HG03139 (cell line): ENCODE measurements at regions not wholly inside any gene's neighbourhood (a gene's known extent, or its start where the extent isn't known, plus 50 kb on each side); places are given as distances from the start of the nearest gene placed in this dataset.
"Not testable (repeated sequence)": the region's sequence is repeated elsewhere in the genome, so short reads cannot be mapped to it uniquely, and the experiment has no call there.

ENCODE experiments used
- ATAC-seq: cut with Tn5 transposase; IDR thresholded peaks from one replicate; pipeline ENCODE4 v1.9.1; 2021; ENCODE audit not compliant: unreplicated experiment

DNA sequence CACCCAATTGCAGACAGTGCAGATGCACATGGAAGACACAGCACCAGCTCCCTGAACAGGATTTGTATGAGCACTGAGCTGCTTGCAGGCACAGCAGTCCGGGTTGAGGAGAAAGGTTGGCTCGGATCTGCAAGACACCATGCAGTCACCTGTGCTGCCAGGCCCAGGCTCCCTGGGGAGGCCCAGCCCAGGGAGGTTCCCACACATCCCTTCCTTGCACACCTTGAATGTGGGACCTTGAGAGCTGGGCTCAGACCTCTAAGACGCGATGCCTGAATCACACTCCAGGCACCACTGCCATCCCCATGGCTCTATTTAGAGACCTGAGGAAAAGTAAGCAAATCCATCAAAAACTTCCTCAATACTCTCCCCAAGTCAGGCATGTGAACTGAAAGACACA is 397.7 kb downstream of the TCERG1L start:
- no peak for ATAC-seq

DNA sequence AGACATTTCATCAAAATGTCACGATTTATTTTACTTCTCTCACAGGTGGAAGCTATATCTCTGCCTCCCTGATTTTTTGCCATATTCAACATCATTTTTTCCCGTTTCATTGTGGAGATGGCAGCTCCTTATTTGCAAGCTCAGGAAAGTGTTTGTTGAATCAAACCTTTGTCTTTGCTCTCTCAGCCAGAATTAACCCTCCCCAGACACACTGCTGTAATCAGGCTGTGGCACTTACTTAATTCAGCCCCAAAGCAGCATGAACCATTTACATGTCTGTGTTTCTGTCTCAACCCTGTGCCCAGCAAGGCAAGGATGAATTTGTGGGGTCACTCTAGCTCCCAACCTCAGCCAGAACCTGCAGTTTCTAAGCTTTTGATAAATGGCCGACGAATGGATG is 397.2 kb downstream of the TCERG1L start:
- ATAC-seq: no peak

DNA sequence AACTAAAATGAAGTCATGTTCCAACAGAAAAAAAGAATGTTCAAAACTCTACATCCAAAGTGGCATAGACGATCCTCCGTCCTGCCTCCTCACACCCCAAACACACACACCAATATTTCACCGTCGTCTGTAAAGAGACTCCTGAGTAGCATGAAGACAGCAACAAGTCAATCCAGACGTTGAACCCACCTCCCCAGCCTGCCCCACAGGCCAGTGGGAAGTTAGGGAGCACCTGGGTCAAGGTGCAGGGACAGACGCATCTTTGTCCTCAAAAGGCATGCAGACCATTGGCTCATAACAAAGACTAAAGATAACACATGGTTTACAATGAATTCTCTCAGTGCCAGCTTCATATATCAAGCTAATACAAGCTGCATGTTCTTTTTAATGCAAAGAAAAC is 396.5 kb downstream of the TCERG1L start:
- no peak for ATAC-seq

DNA sequence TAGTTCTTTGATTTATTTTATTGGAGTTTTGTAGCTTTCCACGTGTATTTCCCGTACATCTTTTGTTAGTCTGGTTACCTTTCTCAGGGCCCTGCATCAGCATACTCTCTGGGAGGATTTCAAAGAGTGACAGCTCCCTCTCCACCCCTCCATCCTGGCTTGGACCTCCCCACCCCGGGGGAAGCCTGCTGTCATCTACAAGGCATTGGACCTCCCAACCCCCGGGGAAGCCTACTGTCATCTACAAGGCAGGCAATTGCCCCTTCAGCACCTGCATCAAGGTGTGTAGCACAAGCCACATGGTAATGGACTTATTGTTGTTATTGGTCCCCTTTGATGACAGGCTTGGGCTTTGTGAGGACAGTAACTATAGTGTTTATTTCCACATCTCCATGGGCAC is 390.1 kb downstream of the TCERG1L start:
- ATAC-seq: no peak

DNA sequence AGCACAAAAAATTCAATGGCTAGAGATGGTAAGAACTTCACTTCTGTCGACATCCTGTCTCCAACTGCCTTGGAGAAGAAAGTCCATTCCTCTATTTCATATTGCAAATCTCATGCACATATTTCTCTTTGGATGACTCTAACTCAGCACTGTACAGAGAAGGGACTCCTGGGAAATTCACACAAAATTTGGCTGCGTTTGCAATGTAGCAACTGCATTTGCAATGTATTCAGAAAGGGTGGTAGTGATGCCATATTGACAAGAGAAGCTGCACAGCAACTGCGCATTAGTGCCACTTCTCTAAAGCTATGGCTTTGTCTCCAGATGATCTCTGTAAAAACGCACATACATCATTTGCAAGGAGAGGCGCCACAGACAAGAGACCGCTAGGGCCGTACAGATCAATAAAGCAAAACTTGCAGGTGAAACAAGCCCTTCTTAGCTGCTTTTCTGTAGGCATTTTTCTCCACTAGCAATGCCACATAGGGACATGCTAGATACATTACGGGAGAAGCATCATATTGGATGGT is 389.5 kb downstream of the TCERG1L start:
- ATAC-seq: no peak

DNA sequence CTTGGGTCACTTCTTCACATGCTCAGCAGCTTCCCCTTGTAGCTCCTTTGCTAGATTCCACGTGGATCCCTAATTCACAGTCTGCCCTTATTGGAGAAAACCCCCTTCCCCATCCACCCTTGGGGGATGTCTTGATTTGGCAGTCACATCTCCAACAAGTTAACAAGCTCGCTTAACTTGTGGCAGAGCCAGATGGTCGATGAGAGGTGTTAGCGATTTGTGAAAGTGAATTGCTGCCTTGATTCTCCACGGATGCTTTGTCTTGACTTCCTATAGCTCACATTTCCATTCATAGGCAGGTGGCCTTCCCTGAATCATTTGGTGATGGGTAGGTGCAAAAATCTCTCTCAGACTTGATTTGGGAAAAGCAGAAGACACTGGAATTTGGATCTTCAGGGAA is 387.9 kb downstream of the TCERG1L start:
- no peak for ATAC-seq

DNA sequence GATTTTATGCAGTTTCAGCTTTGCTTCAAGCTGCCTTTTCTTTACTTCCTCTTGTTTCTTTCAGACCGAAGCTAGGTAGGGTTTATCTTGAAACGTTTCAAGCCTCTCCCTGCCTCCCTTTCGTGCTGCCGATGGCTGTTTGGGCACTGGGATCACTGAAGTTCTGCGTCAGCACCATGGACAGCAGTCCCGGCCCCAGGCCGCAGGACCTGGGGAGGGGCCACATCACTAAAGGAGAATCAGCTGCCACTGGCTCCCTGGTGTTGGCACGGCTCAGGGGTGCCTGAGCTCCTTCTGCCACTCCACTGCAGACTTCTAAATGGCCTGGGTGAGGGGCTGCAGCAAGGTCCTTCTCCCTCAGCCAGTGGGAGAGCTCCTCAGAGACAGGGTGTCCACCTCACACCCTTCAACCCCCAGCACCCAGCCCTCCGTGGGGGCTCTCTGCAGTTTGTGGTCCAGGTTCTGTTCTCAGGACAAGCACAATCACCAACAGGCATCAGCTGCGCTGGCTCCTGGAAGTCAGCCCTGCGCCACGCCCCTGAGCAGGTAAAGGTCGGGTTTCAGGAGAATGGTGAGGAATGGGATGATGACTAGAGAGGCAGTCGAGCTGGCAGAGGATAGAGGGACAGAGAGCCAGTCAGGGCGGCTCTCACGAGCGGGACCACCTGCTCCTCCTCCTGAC is 387.2 kb downstream of the TCERG1L start:
- no peak for ATAC-seq

DNA sequence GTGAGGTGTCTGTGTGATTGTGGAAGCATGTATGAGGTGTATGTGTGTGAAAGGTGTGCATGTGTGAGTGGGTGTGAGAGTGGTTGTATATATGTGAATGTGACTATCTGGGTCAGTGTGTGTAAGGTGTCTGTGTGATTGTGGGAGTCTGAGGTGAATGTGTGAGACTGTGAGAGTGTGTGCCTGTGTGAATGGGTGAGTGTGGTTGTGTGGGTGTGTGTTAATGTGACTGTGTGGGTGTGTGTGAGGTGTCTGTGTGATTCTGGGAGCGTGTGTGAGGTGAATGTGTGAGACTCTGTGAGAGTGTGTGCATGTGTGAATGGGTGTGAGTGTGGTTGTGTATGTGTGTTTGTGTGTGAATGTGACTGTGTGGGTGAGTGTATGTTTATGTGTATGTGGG is 385.1 kb downstream of the TCERG1L start:
- ATAC-seq: no peak

DNA sequence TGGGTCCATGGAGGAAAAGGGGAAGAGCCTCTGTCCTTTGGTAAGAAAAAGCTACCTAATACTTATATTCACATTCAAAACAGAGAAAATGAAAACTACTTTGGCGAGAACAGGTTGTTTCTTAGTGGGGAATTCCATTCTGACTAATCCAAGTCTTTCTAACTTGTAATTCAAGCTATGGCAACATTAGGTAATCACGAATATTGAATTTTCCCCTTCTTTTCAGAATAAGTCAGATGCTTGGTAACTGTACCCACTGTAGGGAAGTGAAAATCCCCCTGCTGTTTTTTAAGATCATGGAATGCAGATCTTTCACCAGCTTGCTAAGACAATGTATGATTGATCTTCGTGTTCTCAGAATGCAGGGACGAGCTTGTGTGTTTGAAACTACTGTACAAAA is 384.4 kb downstream of the TCERG1L start:
- no peak for ATAC-seq

DNA sequence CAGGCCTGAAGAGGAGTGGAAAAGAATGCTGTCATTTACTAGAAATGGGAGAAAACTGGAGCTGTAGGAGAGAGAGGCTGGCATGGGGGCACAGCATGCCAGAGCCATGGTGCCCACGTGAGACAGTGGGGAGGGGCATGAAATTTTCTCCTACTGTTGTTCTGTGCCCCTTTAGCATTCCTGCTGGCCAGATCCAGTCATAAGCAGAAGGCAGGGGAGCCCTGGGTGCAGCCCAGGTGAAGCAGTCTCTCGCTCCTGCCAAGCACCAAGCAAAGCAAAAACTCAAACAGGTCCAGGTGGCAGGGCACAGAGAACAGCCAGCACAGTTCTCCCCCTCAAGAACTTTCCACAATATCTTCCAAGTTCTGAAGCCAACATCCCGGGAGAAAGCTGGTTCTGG is 383.2 kb downstream of the TCERG1L start:
- no peak for ATAC-seq

DNA sequence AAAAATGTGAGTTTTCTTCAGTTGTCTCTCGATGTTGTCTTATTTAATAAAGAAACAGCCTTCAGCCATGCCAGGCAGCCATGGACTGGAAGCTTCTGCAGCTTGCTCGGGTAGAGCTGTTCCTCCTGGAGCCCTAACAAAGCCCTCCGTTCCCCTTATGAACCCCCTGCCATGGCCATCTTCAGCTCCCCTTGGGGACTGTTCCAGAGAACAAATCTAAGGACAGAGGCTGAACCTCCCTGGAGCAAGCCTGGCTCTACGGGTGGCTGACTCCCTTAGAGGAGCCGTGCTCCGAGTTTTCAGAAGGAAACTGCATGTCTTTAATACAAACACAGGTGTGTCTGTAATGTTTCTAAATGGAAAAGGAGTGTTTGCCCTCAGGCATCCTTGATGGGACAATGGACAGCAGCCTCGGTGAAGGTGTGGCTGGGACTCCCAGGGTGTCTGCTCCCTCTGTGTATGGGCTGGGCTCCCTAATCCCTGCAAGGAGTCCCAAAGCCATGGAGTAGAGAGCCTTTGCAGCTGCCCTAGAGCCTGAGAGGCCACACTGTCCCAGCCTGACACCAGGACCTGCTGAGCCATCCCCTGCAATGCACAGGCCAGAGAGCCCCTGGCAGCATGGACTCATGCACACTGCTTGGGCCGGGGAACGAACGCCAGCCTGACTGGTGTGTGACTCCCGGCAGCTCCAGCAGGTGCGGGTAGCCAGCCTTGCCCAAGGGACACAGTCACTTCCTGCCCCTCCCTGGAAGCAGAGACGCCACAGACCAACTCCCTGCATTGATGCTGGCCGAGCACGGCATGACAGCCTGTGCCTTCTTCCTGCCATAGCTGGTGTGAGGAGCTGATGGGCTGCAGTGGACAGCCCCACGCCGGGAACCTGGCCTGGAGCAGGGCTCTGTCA is 381.8 kb downstream of the TCERG1L start:
- no peak for ATAC-seq

DNA sequence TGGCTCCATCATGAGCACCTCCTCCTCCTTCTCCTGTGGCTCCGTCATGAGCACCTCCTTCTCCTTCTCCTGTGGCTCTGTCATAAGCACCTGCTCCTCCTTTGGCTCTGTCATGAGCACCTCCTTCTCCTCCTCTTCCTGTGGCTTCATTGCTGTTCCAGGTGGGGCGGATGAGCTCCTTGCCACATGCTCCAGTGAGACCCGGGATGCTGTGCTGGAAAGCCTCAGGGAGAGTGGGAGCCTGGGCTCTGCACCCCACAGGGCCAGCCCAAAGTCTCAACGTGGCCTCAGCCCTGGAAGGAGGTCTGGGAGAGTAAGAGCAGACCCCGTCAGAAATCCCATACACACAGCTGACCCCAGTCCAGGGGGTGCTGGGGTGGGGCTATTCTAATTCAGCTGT is 380.7 kb downstream of the TCERG1L start:
- no peak for ATAC-seq

DNA sequence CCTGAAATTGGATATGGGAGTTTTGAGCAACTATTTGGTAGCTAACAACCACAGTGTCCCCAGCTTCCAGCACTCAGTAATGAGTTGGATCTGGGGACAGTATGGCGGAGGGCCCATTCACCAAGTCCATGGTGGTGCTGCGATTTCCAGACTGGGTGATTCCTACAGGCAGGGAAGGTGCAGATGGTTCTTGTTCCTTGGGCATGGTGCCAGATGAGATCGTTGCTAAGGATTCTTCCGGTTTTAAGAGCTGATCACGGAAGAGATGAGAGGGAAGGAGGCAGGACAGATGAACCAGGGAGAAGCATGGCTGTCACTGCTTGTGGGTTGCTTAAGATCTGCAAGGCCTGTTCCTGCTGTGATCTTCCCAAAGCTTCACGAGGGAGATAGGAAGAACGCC is 380.3 kb downstream of the TCERG1L start:
- no peak for ATAC-seq

DNA sequence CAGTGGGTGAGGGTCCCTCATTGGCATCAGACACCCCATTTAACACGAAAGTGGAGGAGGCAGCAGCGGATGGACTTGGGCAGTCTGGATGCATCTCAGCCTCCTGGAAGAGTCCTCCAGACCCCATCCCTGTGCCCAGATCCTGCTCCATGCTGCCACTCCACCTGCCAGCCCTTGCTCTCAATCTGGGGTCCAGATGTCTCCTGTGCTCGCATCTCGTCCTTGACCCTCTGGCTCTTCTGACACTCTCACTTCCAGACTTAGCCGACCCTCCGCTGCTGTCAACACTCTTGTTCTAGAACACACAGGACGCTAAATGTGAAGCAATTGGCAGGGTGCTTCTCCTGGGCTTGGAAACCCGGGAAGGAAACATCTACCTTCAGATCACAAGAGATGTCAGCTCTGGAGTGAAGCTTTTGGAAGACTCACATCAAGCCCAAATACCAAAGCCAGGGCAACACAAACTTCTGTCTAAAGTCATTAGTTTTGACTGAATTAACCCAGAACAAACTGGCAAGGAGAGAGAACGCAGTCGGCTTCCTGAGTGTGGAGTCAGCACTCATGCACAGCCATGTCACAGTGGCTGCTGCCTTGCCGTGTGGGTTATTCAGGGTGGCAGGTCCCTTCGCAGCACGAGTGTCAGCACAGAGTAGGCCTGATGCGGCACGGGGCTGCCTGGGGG is 379.1 kb downstream of the TCERG1L start:
- no peak for ATAC-seq

DNA sequence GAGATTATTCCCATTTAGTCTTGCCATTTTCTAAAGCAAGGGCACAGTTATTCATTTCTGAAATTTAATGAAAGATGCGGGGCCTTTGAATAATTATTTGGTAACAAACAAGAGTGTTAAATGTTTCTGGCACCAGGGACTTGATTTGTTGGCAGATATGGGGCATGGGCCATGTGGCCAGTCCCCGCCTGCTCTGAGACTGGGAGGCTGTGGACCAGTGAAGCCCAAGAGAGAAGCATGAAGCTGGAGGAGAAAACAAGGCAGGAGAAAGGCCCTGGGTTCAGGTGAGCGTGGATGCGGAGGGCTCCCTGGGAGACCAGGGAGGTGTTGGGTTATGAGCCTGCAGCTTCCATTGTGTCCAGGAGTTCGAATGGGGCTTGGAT is 378.5 kb downstream of the TCERG1L start:
- no peak for ATAC-seq

DNA sequence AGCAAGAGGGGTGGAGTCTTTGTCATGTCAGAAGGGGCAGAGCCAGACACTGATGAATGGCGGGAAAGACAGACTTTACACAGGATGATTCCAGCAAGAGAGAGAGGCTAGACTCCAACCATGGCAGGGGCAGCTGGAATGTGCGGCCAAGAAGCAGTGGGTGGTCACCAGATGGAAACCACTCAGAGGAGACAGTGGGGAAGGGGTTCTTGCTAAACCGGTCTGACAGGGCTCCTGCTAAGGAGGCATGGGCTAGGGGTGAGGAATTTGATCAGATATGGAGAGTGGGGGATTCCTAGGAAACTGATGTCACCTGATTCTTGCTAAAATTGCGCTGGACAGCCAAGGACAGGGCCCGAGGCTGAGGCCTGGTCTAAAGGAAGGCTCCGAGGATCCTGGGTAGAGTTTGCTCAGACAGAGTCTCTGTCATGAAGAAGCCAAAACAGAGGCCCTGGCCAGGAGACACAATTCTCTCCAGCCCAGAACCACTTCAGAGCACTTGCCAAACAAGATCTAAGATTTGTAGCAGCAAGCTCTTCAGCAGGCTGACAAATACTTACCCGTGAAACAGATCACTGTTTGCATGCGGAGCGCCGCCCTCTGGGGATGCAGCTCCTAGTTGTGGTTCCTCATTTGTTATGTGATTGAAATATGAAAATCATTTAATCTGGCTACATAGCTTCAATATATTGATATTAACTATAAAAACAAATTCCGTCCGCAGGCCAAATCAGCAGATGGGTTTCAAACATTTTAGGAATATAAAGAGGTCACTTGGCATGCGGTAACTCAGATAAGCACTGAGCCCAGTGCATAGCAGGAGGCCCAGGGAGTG is 377.0 kb downstream of the TCERG1L start:
- no peak for ATAC-seq

DNA sequence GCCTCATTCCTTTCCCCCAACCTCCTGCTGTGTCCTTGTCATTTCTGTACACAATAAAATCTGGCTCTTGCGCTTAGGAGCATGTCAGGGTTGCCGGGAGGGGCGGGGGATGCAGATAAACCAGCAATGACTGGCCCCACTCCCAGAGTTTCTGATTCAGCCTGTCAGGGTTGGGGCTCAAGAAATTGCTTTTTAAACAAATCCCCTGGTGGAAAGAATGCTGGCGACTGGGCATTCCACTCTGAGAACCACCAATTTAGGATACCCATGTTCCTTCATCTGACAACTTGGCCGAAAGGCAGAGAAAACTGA is 376.4 kb downstream of the TCERG1L start:
- no peak for ATAC-seq

DNA sequence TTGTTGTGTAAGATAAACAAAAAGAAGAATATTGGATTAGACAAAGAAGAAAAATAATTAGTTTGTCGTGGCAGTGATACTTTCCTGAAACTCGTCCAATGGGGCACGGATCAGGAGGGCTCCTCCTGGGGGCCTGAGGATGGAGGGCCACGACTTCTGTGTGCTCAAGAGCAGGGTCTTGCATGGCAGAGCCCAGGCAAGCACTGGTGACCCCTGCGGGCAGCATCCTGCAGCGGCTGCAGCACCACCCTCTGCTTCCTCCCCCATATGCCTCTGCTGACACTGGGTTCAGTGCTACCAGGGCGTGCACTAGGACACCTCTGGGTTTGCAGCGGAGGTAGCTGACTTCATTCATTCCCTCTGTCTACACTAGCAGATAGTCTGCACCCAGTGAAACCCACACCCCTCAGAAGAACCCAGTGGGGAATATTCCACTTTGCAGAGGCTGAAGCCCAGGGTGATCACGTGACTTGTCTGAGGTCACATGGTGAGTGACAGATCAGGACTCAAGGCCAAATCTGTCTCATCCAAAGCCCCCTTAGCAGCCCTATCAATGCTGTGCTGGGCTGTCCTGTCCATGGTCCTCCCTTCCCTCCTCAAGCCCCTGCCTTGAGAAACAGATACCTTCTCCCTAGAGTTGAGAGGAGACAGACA is 375.5 kb downstream of the TCERG1L start:
- ATAC-seq: no peak

DNA sequence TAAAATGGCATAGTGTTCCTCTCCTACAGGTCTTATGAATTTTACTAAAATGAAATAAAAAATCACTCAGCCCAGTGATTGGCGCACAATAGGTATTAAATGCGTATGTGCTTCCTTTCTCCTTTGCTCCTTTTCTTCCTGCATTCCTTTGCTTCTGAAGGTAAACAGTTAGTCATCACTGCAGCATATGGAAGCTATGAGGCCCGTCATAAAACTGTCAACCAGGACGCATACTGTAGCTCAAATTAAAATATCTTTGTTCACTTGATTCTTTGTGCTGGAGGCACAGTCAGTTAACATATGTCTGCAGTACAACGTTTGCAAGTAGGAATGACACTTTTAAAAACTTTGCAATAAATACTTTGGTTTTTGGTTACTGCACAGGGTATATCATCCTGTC is 374.7 kb downstream of the TCERG1L start:
- no peak for ATAC-seq

DNA sequence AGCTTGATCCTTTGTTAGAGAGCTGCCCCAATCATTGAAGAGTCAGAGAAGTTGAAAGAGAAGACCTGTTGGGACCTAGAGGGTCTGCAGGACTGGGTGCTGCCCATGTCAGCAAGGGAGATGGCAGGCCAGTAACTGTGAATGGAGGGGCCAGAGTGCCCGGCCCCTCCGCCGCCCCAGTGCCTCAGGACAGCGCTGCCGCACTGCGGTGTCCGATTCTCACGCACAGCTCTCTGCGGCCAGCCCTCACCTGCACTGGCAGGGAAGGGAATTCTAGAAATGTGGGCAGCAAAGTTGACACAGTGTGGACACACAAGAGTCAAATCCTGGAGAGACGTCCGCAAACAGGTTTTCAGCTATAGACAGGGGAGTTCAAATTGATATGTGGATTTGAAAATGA is 373.5 kb downstream of the TCERG1L start:
- ATAC-seq: no peak

DNA sequence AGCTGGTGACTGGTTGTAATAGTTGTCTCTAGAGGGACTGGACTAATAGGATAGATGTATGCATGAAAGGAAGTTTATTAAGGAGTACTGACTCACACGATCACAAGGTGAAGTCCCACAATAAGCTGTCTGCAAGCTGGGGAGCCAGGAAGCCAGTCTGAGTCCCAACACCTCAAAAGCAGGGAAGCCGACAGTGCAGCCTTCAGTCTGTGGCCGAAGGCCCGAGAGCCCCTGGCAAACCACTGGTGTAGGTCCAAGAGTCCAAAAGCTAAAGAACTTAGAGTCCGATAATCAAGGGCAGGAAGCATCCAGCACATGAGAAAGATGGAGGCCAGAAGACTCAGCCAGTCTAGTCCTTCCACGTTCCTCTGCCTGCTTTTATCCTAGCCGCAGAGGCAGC is 372.6 kb downstream of the TCERG1L start:
- ATAC-seq: not testable (repeated sequence)
